HL-60 (cell line): ENCODE measurements at regions not wholly inside any gene's neighbourhood (a gene's known extent, or its start where the extent isn't known, plus 50 kb on each side); places are given as distances from the start of the nearest gene placed in this dataset.

Experiments used
- CTCF ChIP-seq: IDR thresholded peaks from one replicate; pipeline ENCODE4 v1.5.1; 2011; ENCODE audit warnings: low read length, control low read depth, inconsistent platforms; ENCODE audit not compliant: insufficient read depth
- POLR2AphosphoS5 ChIP-seq: IDR thresholded peaks from 2 replicates; pipeline ENCODE4 v1.6.1; 2012; ENCODE audit warnings: low read depth

- TF ChIP-seq CTCF (no peak), POLR2AphosphoS5 (no peak)
Observed at GRCh38 chr22:26885441-26886261, 228.3 kb downstream of the MIAT start.
